B cell (primary cell): ENCODE measurements at regions not wholly inside any gene's neighbourhood (a gene's known extent, or its start where the extent isn't known, plus 50 kb on each side); places are given as distances from the start of the nearest gene placed in this dataset.

Experiments used
- CTCF ChIP-seq: fragments of 200-600 bp; IDR thresholded peaks from one replicate; pipeline ENCODE4 v1.8.0; 2022; ENCODE audit warnings: antibody characterized with exemption, mild to moderate bottlenecking
- EZH2 ChIP-seq: IDR thresholded peaks from 2 replicates; pipeline ENCODE4 v1.6.1; 2012; ENCODE audit warnings: borderline replicate concordance, low read depth, mild to moderate bottlenecking, moderate library complexity, low read length; ENCODE audit not compliant: insufficient read depth, poor library complexity, severe bottlenecking

GRCh38 chr14:54219261-54220070, 177.3 kb upstream of the CDKN3 start:
- TF ChIP-seq CTCF (no peak), EZH2 (no peak)
